Body of pancreas (tissue), 4 donors: ENCODE measurements at regions not wholly inside any gene's neighbourhood (a gene's known extent, or its start where the extent isn't known, plus 50 kb on each side); places are given as distances from the start of the nearest gene placed in this dataset.

Experiments
- POLR2A ChIP-seq, 3 donors: fragments of 450-650 bp; IDR thresholded peaks; one replicate each; pipeline ENCODE4 v1.6.1; 2016; ENCODE audit warnings: antibody characterized with exemption in 3 of 3, mild to moderate bottlenecking in 2 of 3
- TF ChIP-seq, protein P1 (sequence below), 7 experiments: fragments of 450-650 bp in 4 of 7; fragments of 200-600 bp in 3 of 7; sonication (generic) in 3 of 7; IDR thresholded peaks; one replicate each; pipeline ENCODE4 v1.5.1; 2016 to 2019; ENCODE audit warnings: antibody characterized with exemption in 7 of 7

GRCh38 chr12:81992461-81992860 is 233.3 kb upstream of the PPFIA2 start:
- TF ChIP-seq, protein P1, sequence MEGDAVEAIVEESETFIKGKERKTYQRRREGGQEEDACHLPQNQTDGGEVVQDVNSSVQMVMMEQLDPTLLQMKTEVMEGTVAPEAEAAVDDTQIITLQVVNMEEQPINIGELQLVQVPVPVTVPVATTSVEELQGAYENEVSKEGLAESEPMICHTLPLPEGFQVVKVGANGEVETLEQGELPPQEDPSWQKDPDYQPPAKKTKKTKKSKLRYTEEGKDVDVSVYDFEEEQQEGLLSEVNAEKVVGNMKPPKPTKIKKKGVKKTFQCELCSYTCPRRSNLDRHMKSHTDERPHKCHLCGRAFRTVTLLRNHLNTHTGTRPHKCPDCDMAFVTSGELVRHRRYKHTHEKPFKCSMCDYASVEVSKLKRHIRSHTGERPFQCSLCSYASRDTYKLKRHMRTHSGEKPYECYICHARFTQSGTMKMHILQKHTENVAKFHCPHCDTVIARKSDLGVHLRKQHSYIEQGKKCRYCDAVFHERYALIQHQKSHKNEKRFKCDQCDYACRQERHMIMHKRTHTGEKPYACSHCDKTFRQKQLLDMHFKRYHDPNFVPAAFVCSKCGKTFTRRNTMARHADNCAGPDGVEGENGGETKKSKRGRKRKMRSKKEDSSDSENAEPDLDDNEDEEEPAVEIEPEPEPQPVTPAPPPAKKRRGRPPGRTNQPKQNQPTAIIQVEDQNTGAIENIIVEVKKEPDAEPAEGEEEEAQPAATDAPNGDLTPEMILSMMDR (IDR thresholded peaks at IDR 0.05), result peak in 3 of 7 experiments; percentile 17 to 31 (median 29)
- TF ChIP-seq POLR2A (IDR thresholded peaks at IDR 0.05), result no peak
